H9 (cell line): ENCODE measurements at regions not wholly inside any gene's neighbourhood (a gene's known extent, or its start where the extent isn't known, plus 50 kb on each side); places are given as distances from the start of the nearest gene placed in this dataset.

Experiments used
- DNase-seq: peaks from one replicate; pipeline ENCODE4 v3.0.0-alpha.2; 2017
- H2AFZ ChIP-seq: one replicate; pipeline ENCODE4 v1.6.1; 2013; ENCODE audit warnings: mild to moderate bottlenecking, low read length, control low read depth, moderate library complexity
- H2AK5ac ChIP-seq: 2 replicates; pipeline ENCODE4 v1.6.1; 2013; ENCODE audit warnings: low read length, control low read depth, mixed read lengths; ENCODE audit not compliant: insufficient read length
- H2BK120ac ChIP-seq: one replicate; pipeline ENCODE4 v1.6.1; 2013; ENCODE audit warnings: low read depth, mild to moderate bottlenecking, low read length, control low read depth, inconsistent platforms; ENCODE audit not compliant: poor library complexity, severe bottlenecking
- H2BK12ac ChIP-seq: 2 replicates; pipeline ENCODE4 v1.6.1; 2013; ENCODE audit warnings: low read length, control low read depth, mixed read lengths, low read depth; ENCODE audit not compliant: insufficient read length
- H2BK15ac ChIP-seq: 2 replicates; pipeline ENCODE4 v1.6.1; 2013; ENCODE audit warnings: low read depth, low read length, control low read depth
- H2BK20ac ChIP-seq: one replicate; pipeline ENCODE4 v1.6.1; 2013; ENCODE audit warnings: low read depth, mild to moderate bottlenecking, low read length, control low read depth, inconsistent platforms; ENCODE audit not compliant: poor library complexity, severe bottlenecking
- H2BK5ac ChIP-seq: 2 replicates; pipeline ENCODE4 v1.6.1; 2013; ENCODE audit warnings: low read length, control low read depth, mixed read lengths; ENCODE audit not compliant: insufficient read length
- H3K14ac ChIP-seq: 2 replicates; pipeline ENCODE4 v1.6.1; 2013; ENCODE audit warnings: low read length, control low read depth; ENCODE audit not compliant: insufficient read depth
- H3K18ac ChIP-seq: 2 replicates; pipeline ENCODE4 v1.6.1; 2013; ENCODE audit warnings: low read depth, mild to moderate bottlenecking, mixed read lengths, low read length, control low read depth; ENCODE audit not compliant: insufficient read length
- H3K23ac ChIP-seq: 2 replicates; pipeline ENCODE4 v1.6.1; 2013; ENCODE audit warnings: low read length, control low read depth, mixed read lengths, low read depth; ENCODE audit not compliant: insufficient read length
- H3K23me2 ChIP-seq: 2 replicates; pipeline ENCODE4 v1.6.1; 2013; ENCODE audit warnings: low read depth, mild to moderate bottlenecking, mixed read lengths, low read length, control low read depth; ENCODE audit not compliant: insufficient read length, poor library complexity, severe bottlenecking
- H3K27ac ChIP-seq: 2 replicates; pipeline ENCODE4 v1.5.1; 2013; ENCODE audit warnings: low read length, control low read depth, mixed read lengths, low read depth; ENCODE audit not compliant: insufficient read length
- H3K27me3 ChIP-seq: 2 replicates; pipeline ENCODE4 v1.6.1; 2013; ENCODE audit warnings: low read length, control low read depth, inconsistent platforms; ENCODE audit not compliant: insufficient read depth
- H3K4ac ChIP-seq: 2 replicates; pipeline ENCODE4 v1.6.1; 2013; ENCODE audit warnings: low read depth, mild to moderate bottlenecking, control low read depth, inconsistent platforms, low read length, moderate library complexity
- H3K4me1 ChIP-seq: 2 replicates; pipeline ENCODE4 v1.6.1; 2013; ENCODE audit warnings: low read length, control low read depth, inconsistent platforms; ENCODE audit not compliant: insufficient read depth
- H3K4me2 ChIP-seq: 2 replicates; pipeline ENCODE4 v1.6.1; 2013; ENCODE audit warnings: low read length, control low read depth, mixed read lengths; ENCODE audit not compliant: insufficient read length, insufficient read depth
- H3K56ac ChIP-seq: 2 replicates; pipeline ENCODE4 v1.6.1; 2013; ENCODE audit warnings: low read depth, mild to moderate bottlenecking, mixed read lengths, low read length, control low read depth; ENCODE audit not compliant: insufficient read length
- H3K79me1 ChIP-seq: 2 replicates; pipeline ENCODE4 v1.6.1; 2013; ENCODE audit warnings: low read depth, mild to moderate bottlenecking, moderate library complexity, low read length, control low read depth, inconsistent platforms; ENCODE audit not compliant: insufficient read depth, poor library complexity, severe bottlenecking
- H3K79me2 ChIP-seq: 2 replicates; pipeline ENCODE4 v1.6.1; 2013; ENCODE audit warnings: low read length, control low read depth, inconsistent platforms; ENCODE audit not compliant: insufficient read depth
- H3K9ac ChIP-seq: 2 replicates; pipeline ENCODE4 v1.6.1; 2013; ENCODE audit warnings: low read length, control low read depth, mixed read lengths; ENCODE audit not compliant: insufficient read length; ENCODE audit errors: extremely low read depth
- H3K9me3 ChIP-seq: one replicate; pipeline ENCODE4 v1.6.1; 2013; ENCODE audit warnings: low read depth, low read length, inconsistent platforms; ENCODE audit not compliant: control insufficient read depth
- H3T11ph ChIP-seq: one replicate; pipeline ENCODE4 v1.6.1; 2013; ENCODE audit warnings: mild to moderate bottlenecking, low read length, control low read depth, inconsistent platforms
- H4K20me1 ChIP-seq: one replicate; pipeline ENCODE4 v1.6.1; 2013; ENCODE audit not compliant: control insufficient read depth, insufficient read length, insufficient read depth
- H4K5ac ChIP-seq: 2 replicates; pipeline ENCODE4 v1.6.1; 2013; ENCODE audit warnings: low read depth, mild to moderate bottlenecking, mixed read lengths, low read length, control low read depth; ENCODE audit not compliant: insufficient read length
- H4K8ac ChIP-seq: replicated peaks from 2 replicates; pipeline ENCODE4 v1.6.1; 2013; ENCODE audit warnings: low read length, control low read depth, mixed read lengths, low read depth; ENCODE audit not compliant: insufficient read length
- H4K91ac ChIP-seq: 2 replicates; pipeline ENCODE4 v1.6.1; 2013; ENCODE audit warnings: low read depth, mild to moderate bottlenecking, moderate library complexity, mixed read lengths, low read length, control low read depth; ENCODE audit not compliant: insufficient read length
- H3K27ac Mint-ChIP-seq, 3 experiments: 2 replicates in 2 of 3; 3 replicates in 1 of 3; pipeline ENCODE4 v1.8.0; 2020 to 2021; ENCODE audit warnings: mixed read lengths in 3 of 3, mild to moderate bottlenecking in 1 of 3, moderate library complexity in 1 of 3
- H3K27me3 Mint-ChIP-seq: 2 replicates; pipeline ENCODE4 v1.8.0; 2021; ENCODE audit warnings: low read depth, mild to moderate bottlenecking, moderate library complexity, mixed read lengths
- H3K36me3 Mint-ChIP-seq, 3 experiments: 2 replicates in 2 of 3; 3 replicates in 1 of 3; pipeline ENCODE4 v1.8.0; 2020 to 2021; ENCODE audit warnings: low read depth in 3 of 3, mixed read lengths in 3 of 3; ENCODE audit not compliant: insufficient read depth in 1 of 3
- H3K4me1 Mint-ChIP-seq, 2 experiments: 2 replicates each; pipeline ENCODE4 v1.8.0; 2020; ENCODE audit warnings: mixed read lengths in 2 of 2
- H3K4me3 Mint-ChIP-seq, 2 experiments: 2 replicates in 1 of 2; 3 replicates in 1 of 2; pipeline ENCODE4 v1.8.0; 2020 to 2021; ENCODE audit warnings: mild to moderate bottlenecking in 2 of 2, mixed read lengths in 2 of 2, moderate library complexity in 1 of 2
- H3K9me3 Mint-ChIP-seq, 2 experiments: 2 replicates in 1 of 2; 3 replicates in 1 of 2; pipeline ENCODE4 v1.8.0; 2020; ENCODE audit warnings: mild to moderate bottlenecking in 2 of 2, mixed read lengths in 2 of 2, moderate library complexity in 1 of 2
- CTCF ChIP-seq: fragments of 200-600 bp; sonication (generic); conservative IDR thresholded peaks from 3 replicates; pipeline ENCODE4 v1.8.0; 2021; ENCODE audit warnings: antibody characterized with exemption, mild to moderate bottlenecking
- WGBS: extraction: QIAGEN DNeasy Blood & Tissue Kit; methylation state at CpG from one replicate; pipeline ENCODE4 v1.1.7; 2013; ENCODE audit warnings: missing lambda C conversion rate, low lambda C conversion rate, mixed read lengths; ENCODE audit not compliant: insufficient read length; ENCODE audit errors: extremely low coverage; 5-methylcytosine and 5-hydroxymethylcytosine counted together

DNA sequence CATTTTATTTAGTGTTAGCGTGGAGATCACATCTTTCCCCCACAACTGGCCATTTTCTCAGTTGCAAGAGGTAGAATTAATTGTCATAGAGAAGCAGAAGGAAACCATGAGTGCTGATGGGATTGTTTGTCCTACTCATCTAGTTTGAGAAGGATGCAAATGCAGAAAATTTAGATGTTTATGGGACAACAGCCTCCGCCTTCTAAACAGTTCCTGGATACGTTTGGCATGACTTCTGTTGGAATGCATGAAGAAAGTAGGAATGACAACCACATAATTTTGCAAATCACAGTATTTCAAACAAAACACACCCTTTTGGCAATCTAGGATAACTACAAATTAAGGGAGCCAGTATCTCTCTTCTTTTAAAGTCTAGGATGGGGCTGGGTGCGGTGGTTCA lies 240.1 kb upstream of the SUCLG2 start:
- no peaks in the 10 kb centered on the region; the same call in 1 of the 2 replicates for H3K79me2 ChIP-seq
- H2BK20ac ChIP-seq = no peak overlapping the region
- H2BK15ac ChIP-seq = no peak overlapping the region
- no peaks in the 10 kb centered on the region for H3K4me1 ChIP-seq
- no peak overlapping the region for H3K4me2 ChIP-seq
- no peak overlapping the region for H3T11ph ChIP-seq
- H3K18ac ChIP-seq = no peak overlapping the region
- no peaks in the 10 kb centered on the region for H3K9me3 ChIP-seq
- no peaks in the 10 kb centered on the region for H3K27me3 Mint-ChIP-seq
- H3K14ac ChIP-seq = no peak overlapping the region
- no peak overlapping the region for H2BK12ac ChIP-seq
- no peak for DNase-seq
- WGBS = no CpG with 5 or more reads among the region's 4 CpGs
- H4K20me1 ChIP-seq = no peaks in the 10 kb centered on the region
- H2BK5ac ChIP-seq = no peak overlapping the region
- H3K9ac ChIP-seq = no peak overlapping the region
- H3K36me3 Mint-ChIP-seq = 0 out of 7 replicates have a peak, but pooled peaks cover 0 to 4% (median 0%) of the 10 kb centered on the region in 3 experiments
- H3K4me3 Mint-ChIP-seq = no peak overlapping the region
- H3K79me1 ChIP-seq = no peaks in the 10 kb centered on the region
- no peak overlapping the region for H2BK120ac ChIP-seq
- H4K8ac ChIP-seq = no peak overlapping the region
- H3K27ac Mint-ChIP-seq = no peak overlapping the region; a peak in 1 of 7 replicates
- no peak for TF ChIP-seq CTCF
- no peaks in the 10 kb centered on the region for H3K27me3 ChIP-seq
- H3K27ac ChIP-seq = no peak overlapping the region
- H4K5ac ChIP-seq = no peak overlapping the region
- H3K56ac ChIP-seq = no peak overlapping the region
- no peak overlapping the region for H3K4ac ChIP-seq
- H3K4me1 Mint-ChIP-seq = no peaks in the 10 kb centered on the region
- H2AK5ac ChIP-seq = no peak overlapping the region
- no peaks in the 10 kb centered on the region for H3K23me2 ChIP-seq
- no peak overlapping the region for H2AFZ ChIP-seq
- H3K23ac ChIP-seq = no peak overlapping the region
- H4K91ac ChIP-seq = no peak overlapping the region
- H3K9me3 Mint-ChIP-seq = no peaks in the 10 kb centered on the region; a peak in 1 of 5 replicates
